ENCODE measurements at regions not wholly inside any gene's neighbourhood (a gene's known extent, or its start where the extent isn't known, plus 50 kb on each side); places are given as distances from the start of the nearest gene placed in this dataset.
"Not testable (repeated sequence)": the region's sequence is repeated elsewhere in the genome, so short reads cannot be mapped to it uniquely, and the experiment has no call there.

DNA sequence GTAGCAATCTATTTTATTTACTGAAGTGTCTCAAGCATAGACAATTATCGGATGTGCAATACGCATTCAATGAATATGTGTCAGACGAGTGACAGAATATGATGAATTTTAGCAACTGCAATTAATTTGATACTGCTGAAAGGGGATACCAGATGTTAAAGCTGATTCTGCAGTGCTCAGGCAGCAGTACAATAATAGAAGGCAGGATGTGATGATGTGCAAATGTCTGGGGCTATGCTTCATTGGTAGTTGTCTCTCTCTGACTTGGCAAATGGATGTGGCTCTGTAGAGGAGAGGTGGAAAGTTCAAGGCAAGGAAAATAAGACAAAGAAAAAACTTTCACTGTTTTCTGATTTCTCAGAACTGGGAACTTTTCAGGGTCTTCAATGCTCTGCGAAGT lies 721.2 kb downstream of the CDH18 start:
- no peak for DNase-seq

- DNase-seq = no peak
These were observed 717.8 kb downstream of the CDH18 start for GRCh38 chr5:19270153-19270552.

DNA sequence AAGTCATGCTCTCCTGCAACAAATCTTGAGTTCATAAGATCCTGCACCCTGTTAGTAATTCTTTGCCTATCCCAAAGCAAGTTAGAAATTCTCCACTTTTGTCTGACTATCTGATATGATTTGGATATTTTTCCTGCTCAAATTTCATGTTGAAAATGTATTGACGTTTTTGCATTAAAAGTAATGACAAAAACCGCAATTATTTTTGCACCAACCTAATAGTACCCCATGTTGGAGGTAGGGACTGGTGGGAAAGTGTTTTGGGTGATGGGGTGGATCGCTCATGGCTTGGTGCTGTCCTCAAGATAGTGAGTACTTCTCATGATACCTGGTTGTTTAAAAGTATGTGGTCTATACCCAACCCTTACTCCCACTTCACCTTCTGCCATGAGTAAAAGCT lies 713.4 kb downstream of the CDH18 start:
- DNase-seq = no peak

GRCh38 chr5:19285286-19285685 lies 702.7 kb downstream of the CDH18 start:
- DNase-seq = no peak

GRCh38 chr5:19287548-19288277 lies 700.3 kb downstream of the CDH18 start:
- not testable (repeated sequence) for DNase-seq

DNA sequence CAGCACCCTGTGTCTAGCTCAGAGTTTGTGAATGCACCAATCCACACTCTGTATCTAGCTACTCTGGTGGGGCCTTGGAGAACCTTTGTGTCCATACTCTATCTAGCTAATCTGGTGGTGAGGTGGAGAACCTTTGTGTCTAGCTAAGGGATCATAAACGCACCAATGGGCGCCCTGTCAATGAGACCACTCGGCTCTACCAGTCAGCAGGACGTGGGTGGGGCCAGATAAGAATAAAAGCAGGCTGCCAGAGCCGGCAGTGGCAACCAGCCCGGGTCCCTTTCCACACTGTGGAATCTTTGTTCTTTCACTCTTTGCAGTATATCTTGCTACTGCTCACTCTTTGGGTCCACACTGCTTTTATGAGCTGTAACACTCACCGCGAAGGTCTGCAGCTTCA lies 699.7 kb downstream of the CDH18 start:
- DNase-seq = not testable (repeated sequence)

- no peak for DNase-seq
These were observed 690.1 kb downstream of the CDH18 start for GRCh38 chr5:19297934-19298333.

DNA sequence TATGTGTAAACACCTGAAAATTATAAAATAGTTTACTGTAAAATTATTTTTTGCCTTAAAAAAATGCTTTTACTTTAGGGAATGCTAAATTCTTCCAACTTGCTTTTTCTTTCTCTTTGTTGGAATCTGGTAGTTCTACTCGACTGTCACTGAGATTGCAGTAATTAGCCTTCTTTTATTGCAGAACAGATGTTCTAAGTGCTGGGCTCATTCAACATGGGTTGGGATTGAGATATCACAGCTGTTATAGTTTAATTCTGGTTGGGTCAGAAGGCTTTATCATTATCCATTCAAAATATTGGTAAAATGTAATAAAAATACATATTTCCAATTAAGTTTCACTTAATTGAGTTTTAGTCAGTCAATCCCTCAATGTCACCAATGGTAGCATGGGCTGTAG lies 686.7 kb downstream of the CDH18 start:
- no peak for DNase-seq

GRCh38 chr5:19314840-19315239 lies 673.2 kb downstream of the CDH18 start:
- no peak for DNase-seq

DNA sequence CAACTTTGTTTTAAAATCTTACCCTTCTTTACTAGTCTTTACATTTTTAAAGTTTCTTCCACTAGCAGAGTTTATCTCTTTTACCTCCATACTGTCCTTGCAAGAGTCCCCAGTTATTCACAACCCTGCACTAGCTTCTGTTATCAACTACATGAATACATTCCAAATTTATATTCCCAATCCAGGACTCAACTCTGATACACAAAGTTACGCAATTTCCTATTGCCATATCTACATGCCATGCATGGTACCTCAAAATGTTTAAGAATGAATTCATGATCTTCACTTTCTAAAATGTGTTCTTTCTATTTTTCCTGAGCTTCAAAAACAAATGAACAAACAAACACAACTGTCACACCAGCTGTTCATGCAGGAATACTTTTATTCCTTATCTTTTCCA lies 668.7 kb downstream of the CDH18 start:
- DNase-seq = no peak

- DNase-seq = no peak
These were observed 665.1 kb downstream of the CDH18 start for GRCh38 chr5:19322716-19323485.

DNA sequence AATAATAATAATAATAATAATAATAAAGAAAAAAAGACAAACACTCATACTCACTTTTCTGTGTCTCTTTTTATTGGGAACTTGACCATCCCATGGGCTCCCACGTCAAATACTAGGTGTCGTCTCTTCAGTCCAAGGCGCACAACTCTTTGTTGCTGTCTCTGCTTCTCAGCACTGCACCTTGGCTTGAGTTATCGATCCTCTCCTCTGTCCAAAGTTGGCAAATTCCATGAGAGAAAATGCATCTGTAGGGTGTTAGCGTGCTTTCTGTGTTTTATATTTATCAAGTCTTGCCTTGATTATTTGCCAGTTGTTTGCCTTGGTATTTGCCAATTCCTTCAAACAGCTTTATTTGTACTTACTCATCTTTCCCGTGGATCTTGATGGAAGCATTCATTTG lies 653.7 kb downstream of the CDH18 start:
- no peak for DNase-seq

DNA sequence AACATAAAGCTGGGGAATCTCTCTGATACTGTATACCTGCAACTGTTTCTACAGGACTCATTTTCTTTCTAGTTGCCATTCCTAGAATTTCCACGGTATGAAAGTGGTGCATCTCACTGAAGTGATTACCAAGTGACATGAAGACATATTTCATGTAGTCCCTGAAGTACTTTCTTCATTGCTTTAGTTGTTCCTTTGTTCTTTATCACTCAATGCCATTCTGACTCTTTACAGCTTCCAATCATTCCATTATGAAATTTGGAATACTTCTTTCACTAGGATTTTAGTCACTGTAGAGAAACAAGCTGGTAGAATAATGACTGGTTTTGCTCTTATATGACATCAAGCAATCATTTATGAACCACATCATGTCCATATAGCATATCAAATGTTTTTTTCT lies 645.1 kb downstream of the CDH18 start:
- DNase-seq = no peak

DNA sequence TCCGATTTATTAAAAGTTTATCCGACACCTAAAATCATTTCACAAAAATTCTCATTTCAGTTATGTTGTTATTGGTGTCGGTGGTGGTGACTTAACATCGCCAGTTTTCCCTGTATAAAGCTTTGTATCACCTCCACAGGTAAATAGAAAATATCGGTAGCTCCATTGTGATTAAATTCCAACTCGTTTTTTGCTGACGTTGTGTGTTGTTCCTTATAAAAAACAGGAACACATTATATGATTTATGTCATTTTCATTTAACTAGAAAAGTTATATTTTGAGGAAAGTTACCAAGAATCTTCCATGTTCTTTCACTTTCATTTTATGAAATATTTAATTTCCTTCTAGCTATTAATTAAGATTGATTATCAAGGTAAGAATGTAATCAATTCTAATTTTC lies 635.9 kb downstream of the CDH18 start:
- DNase-seq = no peak

DNA sequence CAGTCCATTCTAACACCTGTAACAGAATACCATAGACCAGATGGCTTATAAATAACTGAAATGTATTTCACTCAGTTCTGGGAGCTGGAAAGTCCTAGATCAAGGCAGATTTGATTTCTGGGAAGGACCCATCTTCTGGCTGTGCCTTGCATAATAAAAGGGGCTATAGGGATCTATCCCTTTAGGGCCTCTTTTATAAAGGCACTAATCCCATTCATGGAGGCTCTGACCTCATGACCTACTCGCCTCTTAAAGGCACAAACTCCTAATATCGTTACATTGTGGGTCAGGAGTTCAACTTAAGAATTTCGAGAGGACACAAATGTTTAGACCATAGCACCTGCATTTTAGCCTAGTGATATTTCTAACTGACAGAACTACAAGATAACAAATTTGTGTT lies 619.0 kb downstream of the CDH18 start:
- DNase-seq = no peak

DNA sequence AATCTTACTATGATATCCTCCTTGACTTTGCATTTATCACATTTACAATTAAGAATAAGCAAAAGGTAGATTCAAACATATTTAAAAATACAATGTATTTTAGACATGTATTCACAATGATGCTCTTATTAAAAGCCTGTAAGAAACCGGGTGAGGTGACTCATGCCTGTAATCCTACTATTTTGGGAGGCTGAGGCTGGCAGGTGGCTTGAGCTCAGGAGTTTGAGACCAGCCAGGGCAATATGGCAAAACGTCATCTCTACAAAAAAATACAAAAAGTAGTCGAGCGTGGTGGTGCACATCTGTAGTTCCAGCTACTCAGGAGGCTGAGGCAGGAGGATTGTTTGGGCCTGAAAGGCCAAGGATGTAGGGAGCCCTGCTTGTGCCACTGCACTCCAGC lies 618.4 kb downstream of the CDH18 start:
- no peak for DNase-seq

- no peak for DNase-seq
These were observed 617.2 kb downstream of the CDH18 start for GRCh38 chr5:19370655-19371386.

- DNase-seq = no peak
These were observed 599.6 kb downstream of the CDH18 start for GRCh38 chr5:19388391-19388790.

- DNase-seq = no peak
These were observed 587.0 kb downstream of the CDH18 start for GRCh38 chr5:19401032-19401431.

- no peak for DNase-seq
These were observed 581.2 kb downstream of the CDH18 start for GRCh38 chr5:19406576-19407365.

DNA sequence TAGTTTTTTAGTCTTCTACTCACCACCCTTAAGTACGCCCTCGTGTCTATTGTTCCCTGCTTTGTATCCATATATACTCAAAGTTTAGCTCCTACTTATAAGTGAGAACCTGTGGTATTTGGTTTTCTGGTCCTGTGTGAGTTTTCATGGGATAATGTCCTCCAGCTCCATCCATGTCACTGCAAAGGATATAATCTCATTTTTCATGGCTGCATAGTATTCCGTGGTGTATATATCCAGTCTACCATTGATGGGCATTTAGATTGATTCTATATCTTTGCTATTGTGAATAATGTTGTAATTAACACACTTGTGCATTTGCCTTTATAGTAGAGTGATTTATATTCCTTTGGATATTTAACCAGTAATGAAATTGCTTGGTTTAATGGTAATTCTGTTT lies 579.9 kb downstream of the CDH18 start:
- DNase-seq = no peak

- no peak for DNase-seq
These were observed 576.1 kb downstream of the CDH18 start for GRCh38 chr5:19411936-19412335.

Measured in CD4-positive, alpha-beta T cell treated with Interleukin-17A for 1 hour (primary cell).